Adipocyte (in vitro differentiated cells): ENCODE measurements at regions not wholly inside any gene's neighbourhood (a gene's known extent, or its start where the extent isn't known, plus 50 kb on each side); places are given as distances from the start of the nearest gene placed in this dataset.

ENCODE experiments used
- DNase-seq: peaks from one replicate; pipeline ENCODE4 v3.0.0-alpha.2; 2015; ENCODE audit warnings: low read depth
- H3K27me3 ChIP-seq: replicated peaks from 2 replicates; pipeline ENCODE4 v1.7.0; 2013; ENCODE audit warnings: mild to moderate bottlenecking, low read length, moderate library complexity; ENCODE audit not compliant: control insufficient read depth, insufficient read depth
- H3K36me3 ChIP-seq: 2 replicates; pipeline ENCODE4 v1.7.0; 2013; ENCODE audit warnings: low read length, mild to moderate bottlenecking, moderate library complexity; ENCODE audit not compliant: control insufficient read depth, insufficient read depth, severe bottlenecking
- H3K4me1 ChIP-seq: 2 replicates; pipeline ENCODE4 v1.7.0; 2013; ENCODE audit warnings: mild to moderate bottlenecking, low read length, moderate library complexity; ENCODE audit not compliant: control insufficient read depth, insufficient read depth
- H3K4me3 ChIP-seq: 2 replicates; pipeline ENCODE4 v1.7.0; 2013; ENCODE audit warnings: mild to moderate bottlenecking, low read length, moderate library complexity
- H3K9ac ChIP-seq: 2 replicates; pipeline ENCODE4 v1.7.0; 2013; ENCODE audit warnings: mild to moderate bottlenecking, low read length, moderate library complexity
- H3K9me3 ChIP-seq: 2 replicates; pipeline ENCODE4 v1.7.0; 2013; ENCODE audit warnings: mild to moderate bottlenecking, low read length, moderate library complexity; ENCODE audit not compliant: control insufficient read depth

DNA sequence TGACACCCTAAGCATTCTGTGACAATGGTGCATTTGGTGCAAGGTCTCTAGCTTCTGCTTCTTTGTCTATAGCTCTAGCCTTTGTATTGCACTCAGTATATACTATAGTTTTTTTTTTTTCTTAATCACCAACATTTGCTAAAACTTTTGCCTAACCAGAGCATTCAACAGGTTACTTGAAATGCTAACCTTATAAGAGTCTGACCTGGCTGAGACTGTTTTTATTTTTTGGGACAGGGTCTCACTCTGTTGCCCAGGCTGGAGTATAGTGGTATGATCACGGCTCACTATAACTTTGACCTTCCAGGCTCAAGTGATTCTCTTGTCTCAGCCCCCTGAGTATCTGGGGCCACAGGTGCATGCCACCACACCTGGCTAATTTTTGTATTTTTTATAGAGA, 92.4 kb downstream of the ZNF365 start:
- Histone ChIP-seq H3K27me3 (no peaks in the 10 kb centered on the region), H3K36me3 (no peaks in the 10 kb centered on the region), H3K4me1 (no peaks in the 10 kb centered on the region), H3K4me3 (no peak overlapping the region), H3K9ac (no peak overlapping the region), H3K9me3 (peaks cover 7% of the 10 kb centered on the region)
- no peak for DNase-seq

DNA sequence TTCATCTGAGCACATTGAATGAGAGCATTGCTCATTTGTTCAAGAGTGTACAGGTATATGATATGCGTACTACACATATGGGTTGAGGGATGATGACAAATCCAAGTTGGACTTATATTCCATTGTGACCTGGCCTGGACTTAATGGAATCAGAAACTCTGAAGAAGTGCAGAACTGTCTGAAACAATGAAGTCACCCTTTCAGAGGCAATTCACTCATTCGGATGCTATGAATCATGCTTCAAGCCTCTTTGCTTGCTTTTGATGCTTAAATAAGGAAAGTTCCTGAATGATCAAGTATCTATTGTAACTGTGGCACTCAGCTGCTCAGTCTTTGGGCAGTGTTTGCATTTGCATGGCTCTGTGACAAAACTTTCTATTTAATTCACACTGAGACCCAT, 93.4 kb downstream of the ZNF365 start:
- no peak overlapping the region for H3K4me3 ChIP-seq
- H3K4me1 ChIP-seq = no peaks in the 10 kb centered on the region
- H3K9ac ChIP-seq = no peak overlapping the region
- peaks cover 7% of the 10 kb centered on the region for H3K9me3 ChIP-seq
- H3K27me3 ChIP-seq = no peaks in the 10 kb centered on the region
- H3K36me3 ChIP-seq = no peaks in the 10 kb centered on the region
- DNase-seq = peak; percentile 53

DNA sequence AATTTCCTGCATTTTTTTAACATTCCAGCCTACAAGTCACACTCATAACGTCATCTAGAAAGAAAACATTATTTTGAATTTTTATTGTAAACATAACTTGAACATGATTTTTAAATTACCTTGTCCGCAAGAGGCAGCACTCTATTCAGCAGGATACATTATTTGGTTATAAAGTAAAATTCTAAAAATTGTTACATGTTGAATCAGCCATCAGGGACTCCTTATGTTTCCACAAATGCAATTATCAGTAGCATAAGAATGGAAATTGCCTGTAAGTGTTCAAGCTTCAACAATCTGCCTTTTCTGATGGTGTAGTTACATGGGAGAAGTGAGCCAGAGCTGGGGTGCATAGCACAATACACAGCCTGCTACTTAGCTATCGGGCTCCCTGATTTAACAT, 97.5 kb downstream of the ZNF365 start:
- no peaks in the 10 kb centered on the region for H3K27me3 ChIP-seq

DNA sequence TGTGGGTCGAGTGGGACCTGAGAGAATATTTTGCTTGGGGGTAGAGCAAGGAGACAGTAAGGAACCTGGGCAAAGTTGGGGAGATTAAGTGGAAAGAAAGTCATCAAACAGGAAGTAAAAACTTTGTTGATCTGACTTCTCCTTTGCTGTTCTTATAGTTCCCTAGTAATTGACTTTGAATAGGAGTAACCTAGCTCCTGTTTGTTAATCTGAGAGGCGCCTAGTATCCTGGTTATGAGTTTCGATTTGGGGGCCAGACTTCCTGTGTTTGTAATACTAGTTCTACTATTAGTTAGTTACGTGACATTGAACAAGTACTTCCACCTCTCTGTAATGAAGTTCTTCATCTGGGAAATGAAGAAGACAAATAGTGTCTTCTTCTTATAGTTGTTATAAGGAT, 99.1 kb downstream of the ZNF365 start:
- H3K36me3 ChIP-seq = no peaks in the 10 kb centered on the region
- no peak overlapping the region for H3K4me3 ChIP-seq
- peaks cover 3% of the 10 kb centered on the region for H3K9me3 ChIP-seq
- no peaks in the 10 kb centered on the region for H3K27me3 ChIP-seq
- DNase-seq = no peak
- H3K9ac ChIP-seq = no peak overlapping the region
- H3K4me1 ChIP-seq = no peaks in the 10 kb centered on the region

More for the DNA sequence above, 97.5 kb downstream of the ZNF365 start:
- Histone ChIP-seq H3K4me1 (no peaks in the 10 kb centered on the region), H3K36me3 (no peaks in the 10 kb centered on the region), H3K9me3 (no peaks in the 10 kb centered on the region), H3K4me3 (no peak overlapping the region), H3K9ac (no peak overlapping the region)
- DNase-seq = peak; percentile 63

DNA sequence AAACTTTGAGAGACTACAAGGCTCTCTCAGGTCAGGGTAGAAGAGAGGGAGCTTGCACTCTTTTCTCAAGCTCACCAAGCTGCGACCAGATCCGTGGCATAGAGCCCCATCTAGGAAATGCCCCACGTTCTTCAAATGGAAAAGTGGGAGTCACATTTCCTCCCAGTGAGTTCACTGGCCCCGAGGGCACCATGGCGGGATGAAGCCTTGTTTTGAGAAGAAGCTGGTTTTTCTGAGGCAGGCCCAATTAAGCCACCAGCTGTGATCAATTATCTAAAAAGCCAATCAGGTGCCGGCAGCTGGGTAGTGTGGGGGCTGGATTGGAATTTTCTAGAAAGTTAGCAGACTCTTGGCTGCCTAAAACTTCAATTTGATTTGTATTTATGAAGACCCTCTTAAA, 101.4 kb downstream of the ZNF365 start:
- Histone ChIP-seq H3K9me3 (peaks cover 3% of the 10 kb centered on the region), H3K9ac (no peak overlapping the region), H3K4me3 (no peak overlapping the region), H3K36me3 (no peaks in the 10 kb centered on the region), H3K27me3 (no peaks in the 10 kb centered on the region), H3K4me1 (no peaks in the 10 kb centered on the region)
- DNase-seq = peak; percentile 43

DNA sequence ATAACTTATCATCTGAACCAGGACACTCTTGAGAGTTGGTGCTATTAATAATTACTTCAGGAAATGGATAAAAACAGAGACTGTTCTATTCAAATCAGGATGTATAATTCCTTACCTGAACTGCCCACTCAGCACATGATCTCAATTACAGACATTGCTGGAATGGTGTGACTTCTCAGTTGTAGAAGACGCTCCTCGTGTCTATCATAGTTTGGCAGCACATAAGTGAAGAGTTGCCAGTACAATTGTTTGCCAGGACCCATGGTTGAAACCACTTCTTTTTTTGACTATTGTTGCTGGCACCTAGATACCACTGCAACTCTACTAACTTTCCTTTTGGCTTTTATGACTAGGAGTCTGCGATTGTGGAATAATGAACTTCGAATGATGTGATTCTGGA, 105.4 kb downstream of the ZNF365 start:
- no peak overlapping the region for H3K4me3 ChIP-seq
- no peaks in the 10 kb centered on the region for H3K4me1 ChIP-seq
- no peaks in the 10 kb centered on the region for H3K27me3 ChIP-seq
- H3K9me3 ChIP-seq = peaks cover 3% of the 10 kb centered on the region
- DNase-seq = no peak
- H3K36me3 ChIP-seq = no peaks in the 10 kb centered on the region
- no peak overlapping the region for H3K9ac ChIP-seq

DNA sequence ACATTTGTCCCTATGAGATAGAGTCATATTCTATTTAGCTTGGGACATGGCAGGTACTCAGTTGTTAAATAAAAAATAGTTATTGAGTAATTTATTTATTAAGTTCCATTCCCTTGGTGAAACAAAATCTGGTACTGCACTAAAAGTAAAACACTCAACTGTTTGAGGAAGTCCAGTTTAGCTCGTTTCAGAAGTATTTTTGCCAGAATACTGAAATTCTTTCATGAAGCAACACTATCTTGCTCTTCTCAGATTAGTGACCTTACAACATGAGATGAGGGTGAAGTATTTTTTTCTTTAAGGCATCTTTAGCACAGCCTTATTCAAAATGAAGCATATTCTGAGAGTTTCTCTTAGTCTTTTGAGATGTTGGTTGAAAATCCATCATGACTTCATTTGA, 106.0 kb downstream of the ZNF365 start:
- H3K27me3 ChIP-seq = no peaks in the 10 kb centered on the region
- H3K4me3 ChIP-seq = no peak overlapping the region
- no peak overlapping the region for H3K9ac ChIP-seq
- DNase-seq = no peak
- H3K36me3 ChIP-seq = no peaks in the 10 kb centered on the region
- H3K4me1 ChIP-seq = no peaks in the 10 kb centered on the region
- peaks cover 3% of the 10 kb centered on the region for H3K9me3 ChIP-seq

DNA sequence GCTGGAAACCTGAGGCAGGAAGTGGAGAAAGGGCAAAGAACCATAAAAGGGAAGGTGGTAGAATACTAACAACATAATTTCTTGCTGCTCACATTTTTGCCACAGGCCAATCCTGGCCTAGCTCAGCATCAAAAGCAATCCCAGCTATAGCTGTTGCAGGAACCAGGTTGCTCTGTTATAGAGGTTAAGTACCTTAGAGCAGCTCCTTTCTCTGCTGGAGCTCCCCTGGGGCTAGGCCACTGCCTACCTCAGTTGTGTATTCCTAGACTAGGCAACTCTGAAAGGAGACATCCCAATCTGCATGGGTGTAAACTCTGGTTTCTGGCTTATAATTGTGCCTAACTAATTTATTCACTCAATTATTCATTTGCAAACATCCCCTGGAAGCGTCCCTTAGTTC, 108.4 kb downstream of the ZNF365 start:
- Histone ChIP-seq H3K36me3 (no peaks in the 10 kb centered on the region), H3K4me3 (no peak overlapping the region), H3K4me1 (no peaks in the 10 kb centered on the region), H3K9ac (no peak overlapping the region), H3K9me3 (peaks cover under 1% of the 10 kb centered on the region), H3K27me3 (no peaks in the 10 kb centered on the region)
- no peak for DNase-seq

DNA sequence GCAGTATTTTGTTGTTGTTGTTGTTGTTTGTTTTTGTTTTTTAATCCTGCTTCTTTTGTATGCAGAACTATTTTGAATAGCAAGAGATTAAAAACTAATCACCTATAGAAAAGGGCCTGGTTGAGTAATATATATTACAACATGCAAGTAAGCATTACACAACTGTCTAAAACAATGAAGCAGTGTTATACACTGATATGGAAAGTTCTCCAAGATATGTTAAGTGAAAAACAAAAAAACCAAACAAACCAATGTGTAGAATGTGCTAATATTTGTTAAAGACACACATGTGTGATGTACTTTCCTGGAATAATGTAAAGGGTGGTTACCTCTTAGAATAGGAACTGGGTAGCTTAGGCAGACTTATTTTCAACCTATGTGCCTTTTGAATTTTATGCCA, 117.4 kb downstream of the ZNF365 start:
- Histone ChIP-seq H3K4me1 (peaks cover 29% of the 10 kb centered on the region), H3K9ac (no peak overlapping the region), H3K27me3 (no peaks in the 10 kb centered on the region), H3K4me3 (no peak overlapping the region), H3K9me3 (no peaks in the 10 kb centered on the region), H3K36me3 (no peaks in the 10 kb centered on the region)
- peak; percentile 52 for DNase-seq

DNA sequence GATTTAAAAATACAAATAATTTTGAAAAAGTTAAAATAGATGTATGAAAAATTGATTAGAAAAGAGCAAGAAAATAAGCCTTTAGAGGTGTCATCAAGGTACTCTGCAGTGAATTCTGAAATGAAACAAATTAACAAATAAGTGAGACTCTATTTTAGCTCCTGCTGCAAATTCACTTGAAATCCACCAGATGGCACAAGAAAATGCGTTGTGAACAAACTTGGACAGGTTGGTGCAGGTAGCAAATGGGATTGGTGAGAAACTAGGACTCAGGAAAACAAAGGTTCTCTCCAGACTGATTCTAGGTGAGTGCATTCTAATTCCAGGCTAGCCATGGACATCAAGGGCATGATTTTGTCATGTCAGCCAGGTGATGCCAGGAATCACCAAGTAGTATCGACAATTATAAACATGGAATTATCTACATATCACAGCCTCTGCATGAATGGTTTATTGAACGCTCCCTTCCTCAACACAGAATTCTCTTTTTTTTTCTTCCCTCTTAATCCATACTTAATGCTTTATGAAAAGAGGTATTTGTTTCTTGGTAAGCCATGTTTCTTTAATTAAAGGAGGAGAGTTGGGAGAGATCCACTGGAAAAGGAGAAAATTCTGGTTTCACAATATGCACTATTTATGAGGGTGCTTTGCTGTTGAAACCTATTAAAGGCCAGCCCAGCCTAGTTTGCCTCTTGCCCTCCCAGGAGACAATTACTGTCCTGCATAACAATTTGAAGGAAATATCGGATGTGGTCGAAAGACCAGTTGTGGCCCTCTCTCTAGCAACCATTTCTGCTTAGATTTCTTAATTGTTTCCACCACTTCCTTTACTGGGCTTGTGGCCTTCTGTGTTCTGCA, 118.1 kb downstream of the ZNF365 start:
- Histone ChIP-seq H3K27me3 (peaks cover under 1% of the 10 kb centered on the region), H3K36me3 (no peaks in the 10 kb centered on the region)
- DNase-seq = peak; percentile 50

DNA sequence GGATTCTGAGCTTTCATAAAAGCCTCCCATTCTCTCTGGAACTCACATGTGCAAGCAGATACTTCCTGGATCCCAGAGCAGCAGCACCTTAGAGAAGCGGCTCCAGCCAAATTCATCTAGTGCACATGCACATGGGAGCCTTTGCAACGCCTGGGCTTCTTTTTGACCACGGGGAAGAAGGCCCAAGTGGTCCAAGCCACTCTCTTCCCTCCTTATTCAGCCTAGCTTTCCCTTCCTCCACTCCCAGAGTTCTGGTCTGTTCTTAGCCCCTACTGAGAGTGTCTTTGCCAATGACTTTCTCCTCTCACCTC, 118.7 kb downstream of the ZNF365 start:
- no peak for DNase-seq
- Histone ChIP-seq H3K4me3 (peak overlapping the region; percentile 17), H3K27me3 (peaks cover 4% of the 10 kb centered on the region), H3K9me3 (no peaks in the 10 kb centered on the region), H3K4me1 (peaks cover 29% of the 10 kb centered on the region), H3K36me3 (no peaks in the 10 kb centered on the region), H3K9ac (peak overlapping the region; percentile 52)

More for the DNA sequence above, 118.1 kb downstream of the ZNF365 start:
- peaks cover 29% of the 10 kb centered on the region for H3K4me1 ChIP-seq
- peak overlapping the region; percentile 52 for H3K9ac ChIP-seq
- H3K4me3 ChIP-seq = peak overlapping the region; percentile 12
- no peaks in the 10 kb centered on the region for H3K9me3 ChIP-seq

DNA sequence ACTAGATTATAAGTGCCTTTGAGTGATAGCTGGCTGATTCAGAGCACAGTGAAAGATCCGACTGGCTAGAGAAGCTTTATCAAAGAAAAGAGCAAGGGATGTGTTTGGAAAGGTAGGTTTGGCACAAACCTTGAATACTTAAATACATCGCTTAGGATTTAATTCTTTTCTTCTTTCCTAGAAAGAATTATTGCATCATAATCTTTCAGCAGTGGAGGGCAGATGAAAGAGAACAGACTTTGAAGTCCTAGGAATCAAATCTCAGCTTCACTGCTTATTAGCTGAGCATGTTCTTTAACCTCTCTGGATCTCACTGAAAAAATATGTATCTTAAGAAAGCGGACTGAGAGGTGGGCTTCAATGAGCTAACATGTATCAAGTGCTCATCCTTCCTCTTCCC, 122.8 kb downstream of the ZNF365 start:
- Histone ChIP-seq H3K4me3 (no peak overlapping the region), H3K27me3 (peaks cover 4% of the 10 kb centered on the region), H3K36me3 (no peaks in the 10 kb centered on the region), H3K4me1 (peaks cover 26% of the 10 kb centered on the region), H3K9ac (no peak overlapping the region), H3K9me3 (peaks cover 4% of the 10 kb centered on the region)
- DNase-seq = no peak
